Astrocyte of the cerebellum (primary cell): ENCODE measurements at regions not wholly inside any gene's neighbourhood (a gene's known extent, or its start where the extent isn't known, plus 50 kb on each side); places are given as distances from the start of the nearest gene placed in this dataset.

ENCODE experiments used
- DNase-seq: peaks from one replicate; pipeline ENCODE4 v3.0.0-alpha.2; 2011; ENCODE audit warnings: low read depth
- H3K4me3 ChIP-seq: 2 replicates; pipeline ENCODE4 v1.5.1; 2011; ENCODE audit warnings: mild to moderate bottlenecking, low read depth, low read length, moderate library complexity
- CTCF ChIP-seq: IDR thresholded peaks from 2 replicates; pipeline ENCODE4 v1.5.1; 2012; ENCODE audit warnings: low read length, low read depth, moderate library complexity, mild to moderate bottlenecking; ENCODE audit errors: missing control alignments
- in situ Hi-C: cut with HindIII; loops from 2 replicates; pipeline ENCODE4 v1.10.0; 2017; ENCODE audit warnings: low sequenced_read_pairs

- no peak overlapping the region for H3K4me3 ChIP-seq
- in situ Hi-C loops, result no loop called here
- TF ChIP-seq CTCF, result no peak
- no peak for DNase-seq
These were observed 387.3 kb downstream of the STK39 start for GRCh38 chr2:167860082-167860481.

- no peak for TF ChIP-seq CTCF
- H3K4me3 ChIP-seq, result no peak overlapping the region
- in situ Hi-C loops, result no loop called here
- DNase-seq, result no peak
These were observed 387.7 kb downstream of the STK39 start for GRCh38 chr2:167859676-167860075.

GRCh38 chr2:167858086-167858485, 389.3 kb downstream of the STK39 start:
- in situ Hi-C loops, result no loop called here
- TF ChIP-seq CTCF, result no peak
- no peak overlapping the region for H3K4me3 ChIP-seq
- no peak for DNase-seq

GRCh38 chr2:167857416-167857815, 390.0 kb downstream of the STK39 start:
- no peak for TF ChIP-seq CTCF
- in situ Hi-C loops, result no loop called here
- H3K4me3 ChIP-seq, result no peak overlapping the region
- no peak for DNase-seq

GRCh38 chr2:167856190-167856589, 391.2 kb downstream of the STK39 start:
- DNase-seq, result no peak
- in situ Hi-C loops, result no loop called here
- no peak for TF ChIP-seq CTCF
- no peak overlapping the region for H3K4me3 ChIP-seq

GRCh38 chr2:167855211-167855610, 392.2 kb downstream of the STK39 start:
- in situ Hi-C loops, result no loop called here
- TF ChIP-seq CTCF, result no peak
- H3K4me3 ChIP-seq, result no peak overlapping the region
- DNase-seq, result no peak

GRCh38 chr2:167853717-167854116, 393.7 kb downstream of the STK39 start:
- no peak for TF ChIP-seq CTCF
- in situ Hi-C loops, result no loop called here
- DNase-seq, result no peak
- H3K4me3 ChIP-seq, result no peak overlapping the region
